HEK293 (cell line): ENCODE measurements at regions not wholly inside any gene's neighbourhood (a gene's known extent, or its start where the extent isn't known, plus 50 kb on each side); places are given as distances from the start of the nearest gene placed in this dataset.
A peak's percentile ranks its signal among the peaks of the same experiment; 100 is the strongest.

Experiments used
- CTCF ChIA-PET: fragments of 350-600 bp; formaldehyde crosslinking; extraction: SDS; loops from one replicate; lab custom pipeline; 2021; ENCODE audit warnings: antibody characterized with exemption; lab: Yijun Ruan, JAX
- POLR2A ChIA-PET: fragments of 300-600 bp; formaldehyde crosslinking; extraction: SDS; loops from one replicate; lab custom pipeline; 2020; ENCODE audit warnings: antibody characterized with exemption, inconsistent platforms; lab: Yijun Ruan, JAX
- H3K27ac ChIP-seq: fragments of 200-500 bp; sonication (Bioruptor generic); 2 replicates; pipeline ENCODE4 v1.5.1; 2014; ENCODE audit warnings: low read depth, low read length, control low read depth, inconsistent platforms; ENCODE audit errors: extremely low read depth
- H3K36me3 ChIP-seq, 2 experiments: fragments of 200-500 bp in 1 of 2; sonication (Bioruptor generic) in 1 of 2; 1 replicate in 1 of 2; 2 replicates in 1 of 2; pipeline ENCODE4 v1.5.1; 2014 to 2017; ENCODE audit warnings: inconsistent platforms in 2 of 2, low read length in 2 of 2; ENCODE audit not compliant: control insufficient read depth in 2 of 2, insufficient read depth in 1 of 2
- H3K4me1 ChIP-seq: fragments of 200-500 bp; sonication (Bioruptor generic); 2 replicates; pipeline ENCODE4 v1.5.1; 2014; ENCODE audit warnings: mild to moderate bottlenecking, low read length, inconsistent platforms; ENCODE audit not compliant: control insufficient read depth, insufficient read depth
- H3K4me3 ChIP-seq: 2 replicates; pipeline ENCODE4 v1.5.1; 2011; ENCODE audit warnings: low read depth, mild to moderate bottlenecking, control low read depth, low read length, moderate library complexity
- H3K9me3 ChIP-seq: fragments of 200-500 bp; sonication (Bioruptor generic); 2 replicates; pipeline ENCODE4 v1.5.1; 2014; ENCODE audit warnings: low read depth, low read length, inconsistent platforms; ENCODE audit not compliant: control insufficient read depth, insufficient read depth
- BCL6B ChIP-seq: fragments of 450-650 bp; formaldehyde crosslinking; IDR thresholded peaks from 2 replicates; pipeline ENCODE4 v1.5.1; 2017; ENCODE audit warnings: missing biosample characterization, missing genetic modification characterization
- HOXC10 ChIP-seq: sonication (generic); formaldehyde crosslinking; IDR thresholded peaks from 2 replicates; pipeline ENCODE4 v1.8.1; 2023; ENCODE audit warnings: mild to moderate bottlenecking, missing genetic modification reagents
- KLF16 ChIP-seq: fragments of 450-650 bp; formaldehyde crosslinking; IDR thresholded peaks from 2 replicates; pipeline ENCODE4 v1.5.1; 2017; ENCODE audit warnings: missing biosample characterization, missing genetic modification characterization
- KLF17 ChIP-seq: fragments of 450-650 bp; formaldehyde crosslinking; IDR thresholded peaks from 2 replicates; pipeline ENCODE4 v1.5.1; 2016; ENCODE audit warnings: missing biosample characterization, missing genetic modification characterization
- PRDM1 ChIP-seq: fragments of 450-650 bp; formaldehyde crosslinking; IDR thresholded peaks from 2 replicates; pipeline ENCODE4; 2016; ENCODE audit warnings: missing biosample characterization, missing genetic modification characterization
- PRDM10 ChIP-seq: fragments of 450-650 bp; formaldehyde crosslinking; IDR thresholded peaks from 2 replicates; pipeline ENCODE4 v1.5.1; 2016; ENCODE audit warnings: missing biosample characterization, missing genetic modification characterization
- ZBTB49 ChIP-seq: fragments of 450-650 bp; formaldehyde crosslinking; IDR thresholded peaks from 2 replicates; pipeline ENCODE4 v1.5.1; 2016; ENCODE audit warnings: missing biosample characterization, missing genetic modification characterization, low read depth
- ZNF138 ChIP-seq: fragments of 450-650 bp; formaldehyde crosslinking; IDR thresholded peaks from 2 replicates; pipeline ENCODE4 v1.5.1; 2016; ENCODE audit warnings: missing biosample characterization, missing genetic modification characterization, borderline replicate concordance
- ZNF155 ChIP-seq: fragments of 450-650 bp; formaldehyde crosslinking; IDR thresholded peaks from 2 replicates; pipeline ENCODE4 v1.5.1; 2016; ENCODE audit warnings: missing biosample characterization, missing genetic modification characterization
- ZNF169 ChIP-seq: fragments of 450-650 bp; formaldehyde crosslinking; IDR thresholded peaks from 2 replicates; pipeline ENCODE4 v1.5.1; 2016; ENCODE audit warnings: missing biosample characterization, missing genetic modification characterization
- ZNF280D ChIP-seq: fragments of 450-650 bp; formaldehyde crosslinking; IDR thresholded peaks from 2 replicates; pipeline ENCODE4 v1.5.1; 2016; ENCODE audit warnings: missing biosample characterization, missing genetic modification characterization
- ZNF302 ChIP-seq: fragments of 450-650 bp; formaldehyde crosslinking; IDR thresholded peaks from 2 replicates; pipeline ENCODE4 v1.5.1; 2016; ENCODE audit warnings: missing biosample characterization, missing genetic modification characterization, low read depth
- ZNF311 ChIP-seq: fragments of 450-650 bp; formaldehyde crosslinking; IDR thresholded peaks from 2 replicates; pipeline ENCODE4 v1.5.1; 2017; ENCODE audit warnings: missing biosample characterization, missing genetic modification characterization, borderline replicate concordance
- ZNF335 ChIP-seq: fragments of 450-650 bp; formaldehyde crosslinking; conservative IDR thresholded peaks from 2 replicates; pipeline ENCODE4 v1.5.1; 2016; ENCODE audit warnings: missing biosample characterization, missing genetic modification characterization
- ZNF473 ChIP-seq: fragments of 450-650 bp; formaldehyde crosslinking; IDR thresholded peaks from 2 replicates; pipeline ENCODE4 v1.5.1; 2017; ENCODE audit warnings: missing biosample characterization, missing genetic modification characterization
- ZNF560 ChIP-seq: fragments of 450-650 bp; formaldehyde crosslinking; IDR thresholded peaks from 2 replicates; pipeline ENCODE4 v1.5.1; 2017; ENCODE audit warnings: missing biosample characterization, missing genetic modification characterization, borderline replicate concordance
- ZNF658 ChIP-seq: fragments of 450-650 bp; formaldehyde crosslinking; IDR thresholded peaks from 2 replicates; pipeline ENCODE4; 2016; ENCODE audit warnings: missing biosample characterization, missing genetic modification characterization
- ZNF791 ChIP-seq: fragments of 450-650 bp; formaldehyde crosslinking; IDR thresholded peaks from 2 replicates; pipeline ENCODE4 v1.5.1; 2016; ENCODE audit warnings: missing biosample characterization, missing genetic modification characterization
- ZSCAN30 ChIP-seq: fragments of 450-650 bp; IDR thresholded peaks from 2 replicates; pipeline ENCODE4 v1.5.1; 2018; ENCODE audit warnings: missing biosample characterization, mild to moderate bottlenecking, missing genetic modification characterization, moderate library complexity

GRCh38 chr12:46497739-46498138 is 125.2 kb upstream of the SLC38A2 start (continued):
- TF ChIP-seq ZNF280D (no peak), ZNF138 (tag by site-specific recombination) (no peak), ZNF155 (tag by site-specific recombination) (no peak), ZNF169 (tag by site-specific recombination) (no peak), KLF16 (no peak), ZSCAN30 (tag by site-specific recombination) (no peak), BCL6B (no peak), KLF17 (tag by site-specific recombination) (no peak), ZNF302 (tag by site-specific recombination) (no peak), ZNF560 (tag by site-specific recombination) (no peak)

- no peak overlapping the region for H3K4me3 ChIP-seq
- no peaks in the 10 kb centered on the region for H3K9me3 ChIP-seq
- H3K4me1 ChIP-seq: peaks cover 12% of the 10 kb centered on the region
- no peaks in the 10 kb centered on the region for H3K36me3 ChIP-seq
- ChIA-PET CTCF (no interaction called here), POLR2A (interaction anchor here (0.8 to 1.5 kb wide), 3 partner anchors 62 to 129 kb away, joined by 3 to 6 read pairs (median 3); no protein-coding TSS in a partner anchor)
- TF ChIP-seq ZNF658 (tag by site-specific recombination) (no peak), ZNF791 (tag by site-specific recombination) (no peak), PRDM10 (tag by site-specific recombination) (peak; percentile 63), ZNF335 (tag by site-specific recombination) (no peak), HOXC10 (CRISPR knock-in tag) (no peak), ZNF311 (tag by site-specific recombination) (no peak), ZNF473 (tag by site-specific recombination) (no peak), ZBTB49 (tag by site-specific recombination) (no peak), PRDM1 (tag by site-specific recombination) (peak; percentile 58)
- H3K27ac ChIP-seq: no peak overlapping the region
These were observed 121.9 kb upstream of the SLC38A2 start for GRCh38 chr12:46494424-46494823.
